22Rv1 (cell line): ENCODE measurements at regions not wholly inside any gene's neighbourhood (a gene's known extent, or its start where the extent isn't known, plus 50 kb on each side); places are given as distances from the start of the nearest gene placed in this dataset.

Experiments used
- ZFX ChIP-seq: fragments of 450-650 bp; IDR thresholded peaks from 2 replicates; pipeline ENCODE4 v1.6.1; 2017; ENCODE audit warnings: antibody characterized with exemption, borderline replicate concordance
- TF ChIP-seq, protein P1 (sequence below): fragments of 450-650 bp; IDR thresholded peaks from 2 replicates; pipeline ENCODE4 v1.5.1; 2017; ENCODE audit warnings: mild to moderate bottlenecking

DNA sequence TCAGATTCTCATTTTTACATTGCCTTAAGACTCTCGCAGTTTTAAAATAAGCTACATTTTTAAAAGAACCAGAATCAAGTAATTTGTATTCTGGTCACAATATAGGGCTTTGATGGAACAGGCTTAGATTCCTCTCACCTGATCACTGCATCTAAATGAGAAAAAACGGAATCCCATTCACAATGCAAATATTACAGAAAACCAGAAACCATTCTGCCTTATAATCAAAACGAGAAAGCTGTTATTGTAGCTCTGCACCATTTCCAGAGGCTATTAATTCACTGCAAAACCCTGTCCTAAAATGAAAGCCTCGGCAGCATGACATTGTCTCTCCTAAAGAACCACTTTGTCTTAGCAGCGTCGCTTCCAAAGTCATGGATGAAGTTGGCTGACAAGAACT lies 116.1 kb upstream of the ZNF366 start:
- no peak for TF ChIP-seq ZFX
- TF ChIP-seq, protein P1, sequence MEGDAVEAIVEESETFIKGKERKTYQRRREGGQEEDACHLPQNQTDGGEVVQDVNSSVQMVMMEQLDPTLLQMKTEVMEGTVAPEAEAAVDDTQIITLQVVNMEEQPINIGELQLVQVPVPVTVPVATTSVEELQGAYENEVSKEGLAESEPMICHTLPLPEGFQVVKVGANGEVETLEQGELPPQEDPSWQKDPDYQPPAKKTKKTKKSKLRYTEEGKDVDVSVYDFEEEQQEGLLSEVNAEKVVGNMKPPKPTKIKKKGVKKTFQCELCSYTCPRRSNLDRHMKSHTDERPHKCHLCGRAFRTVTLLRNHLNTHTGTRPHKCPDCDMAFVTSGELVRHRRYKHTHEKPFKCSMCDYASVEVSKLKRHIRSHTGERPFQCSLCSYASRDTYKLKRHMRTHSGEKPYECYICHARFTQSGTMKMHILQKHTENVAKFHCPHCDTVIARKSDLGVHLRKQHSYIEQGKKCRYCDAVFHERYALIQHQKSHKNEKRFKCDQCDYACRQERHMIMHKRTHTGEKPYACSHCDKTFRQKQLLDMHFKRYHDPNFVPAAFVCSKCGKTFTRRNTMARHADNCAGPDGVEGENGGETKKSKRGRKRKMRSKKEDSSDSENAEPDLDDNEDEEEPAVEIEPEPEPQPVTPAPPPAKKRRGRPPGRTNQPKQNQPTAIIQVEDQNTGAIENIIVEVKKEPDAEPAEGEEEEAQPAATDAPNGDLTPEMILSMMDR, result no peak
